ENCODE measurements at regions not wholly inside any gene's neighbourhood (a gene's known extent, or its start where the extent isn't known, plus 50 kb on each side); places are given as distances from the start of the nearest gene placed in this dataset.
"Not testable (repeated sequence)": the region's sequence is repeated elsewhere in the genome, so short reads cannot be mapped to it uniquely, and the experiment has no call there.

GRCh38 chr9:115770521-115770920 lies 383.1 kb upstream of the PAPPA start:
- Mint-ChIP-seq H3K36me3 (no peaks in the 10 kb centered on the region), H3K9me3 (peaks cover 3% of the 10 kb centered on the region), H3K4me1 (no peaks in the 10 kb centered on the region), H3K27ac (no peak overlapping the region), H3K4me3 (no peak overlapping the region)
- DNase-seq (ENCODE audit: low spot score in 2 of 2) (no peak), ATAC-seq (no peak)

- H3K9me3 Mint-ChIP-seq: peaks cover 3% of the 10 kb centered on the region
- no peaks in the 10 kb centered on the region for H3K4me1 Mint-ChIP-seq
- DNase-seq (ENCODE audit: low spot score in 2 of 2) (no peak), ATAC-seq (no peak)
- no peak overlapping the region for H3K4me3 Mint-ChIP-seq
- H3K36me3 Mint-ChIP-seq: no peaks in the 10 kb centered on the region
- H3K27ac Mint-ChIP-seq: no peak overlapping the region
Observed at GRCh38 chr9:115775659-115776058, 377.9 kb upstream of the PAPPA start.

GRCh38 chr9:115777610-115778009 lies 376.0 kb upstream of the PAPPA start:
- DNase-seq (ENCODE audit: low spot score in 2 of 2): no peak
- Mint-ChIP-seq H3K9me3 (peaks cover 3% of the 10 kb centered on the region), H3K4me3 (no peak overlapping the region), H3K36me3 (no peaks in the 10 kb centered on the region), H3K27ac (no peak overlapping the region), H3K4me1 (no peaks in the 10 kb centered on the region)
- no peak for ATAC-seq

- Mint-ChIP-seq H3K36me3 (no peaks in the 10 kb centered on the region), H3K9me3 (peaks cover 3% of the 10 kb centered on the region), H3K4me3 (no peak overlapping the region), H3K4me1 (no peaks in the 10 kb centered on the region), H3K27ac (no peak overlapping the region)
- no peak for DNase-seq (ENCODE audit: low spot score in 2 of 2)
- ATAC-seq: no peak
Observed at GRCh38 chr9:115781070-115781736, 372.4 kb upstream of the PAPPA start.

GRCh38 chr9:115786321-115786720 lies 367.3 kb upstream of the PAPPA start:
- Mint-ChIP-seq H3K4me1 (no peaks in the 10 kb centered on the region), H3K4me3 (no peak overlapping the region), H3K9me3 (peaks cover 4% of the 10 kb centered on the region), H3K36me3 (no peaks in the 10 kb centered on the region), H3K27ac (no peak overlapping the region)
- no peak for DNase-seq (ENCODE audit: low spot score in 2 of 2)
- no peak for ATAC-seq

- no peak overlapping the region for H3K27ac Mint-ChIP-seq
- no peaks in the 10 kb centered on the region for H3K36me3 Mint-ChIP-seq
- no peak for DNase-seq (ENCODE audit: low spot score in 2 of 2)
- no peaks in the 10 kb centered on the region for H3K4me1 Mint-ChIP-seq
- no peak overlapping the region for H3K4me3 Mint-ChIP-seq
- ATAC-seq: no peak
- peaks cover 11% of the 10 kb centered on the region for H3K9me3 Mint-ChIP-seq
Observed at GRCh38 chr9:115790520-115790919, 363.1 kb upstream of the PAPPA start.

GRCh38 chr9:115794921-115795475 lies 358.6 kb upstream of the PAPPA start:
- no peak for ATAC-seq
- no peaks in the 10 kb centered on the region for H3K36me3 Mint-ChIP-seq
- peaks cover 13% of the 10 kb centered on the region for H3K9me3 Mint-ChIP-seq
- no peak overlapping the region for H3K27ac Mint-ChIP-seq
- no peak overlapping the region for H3K4me3 Mint-ChIP-seq
- no peak for DNase-seq (ENCODE audit: low spot score in 2 of 2)
- no peaks in the 10 kb centered on the region for H3K4me1 Mint-ChIP-seq

GRCh38 chr9:115799734-115800133 lies 353.9 kb upstream of the PAPPA start:
- no peaks in the 10 kb centered on the region for H3K36me3 Mint-ChIP-seq
- peaks cover 5% of the 10 kb centered on the region for H3K9me3 Mint-ChIP-seq
- H3K27ac Mint-ChIP-seq: no peak overlapping the region
- ATAC-seq (no peak), DNase-seq (ENCODE audit: low spot score in 2 of 2) (no peak)
- H3K4me1 Mint-ChIP-seq: no peaks in the 10 kb centered on the region
- no peak overlapping the region for H3K4me3 Mint-ChIP-seq

- Mint-ChIP-seq H3K4me1 (no peaks in the 10 kb centered on the region), H3K27ac (no peak overlapping the region), H3K4me3 (no peak overlapping the region), H3K36me3 (no peaks in the 10 kb centered on the region), H3K9me3 (no peaks in the 10 kb centered on the region)
- DNase-seq (ENCODE audit: low spot score in 2 of 2) (no peak), ATAC-seq (no peak)
Observed at GRCh38 chr9:115804206-115804605, 349.4 kb upstream of the PAPPA start.

GRCh38 chr9:115808108-115808507 lies 345.5 kb upstream of the PAPPA start:
- Mint-ChIP-seq H3K27ac (no peak overlapping the region), H3K36me3 (no peaks in the 10 kb centered on the region), H3K4me1 (no peaks in the 10 kb centered on the region), H3K4me3 (no peak overlapping the region), H3K9me3 (peaks cover 3% of the 10 kb centered on the region)
- DNase-seq (ENCODE audit: low spot score in 2 of 2) (no peak), ATAC-seq (no peak)

GRCh38 chr9:115808695-115809094 lies 344.9 kb upstream of the PAPPA start:
- no peak for DNase-seq (ENCODE audit: low spot score in 2 of 2)
- Mint-ChIP-seq H3K36me3 (no peaks in the 10 kb centered on the region), H3K4me1 (no peaks in the 10 kb centered on the region), H3K27ac (no peak overlapping the region), H3K9me3 (peaks cover 3% of the 10 kb centered on the region), H3K4me3 (no peak overlapping the region)
- no peak for ATAC-seq

- no peak overlapping the region for H3K27ac Mint-ChIP-seq
- no peak overlapping the region for H3K4me3 Mint-ChIP-seq
- DNase-seq (ENCODE audit: low spot score in 2 of 2) (no peak), ATAC-seq (no peak)
- H3K9me3 Mint-ChIP-seq: peaks cover 3% of the 10 kb centered on the region
- H3K36me3 Mint-ChIP-seq: no peaks in the 10 kb centered on the region
- no peaks in the 10 kb centered on the region for H3K4me1 Mint-ChIP-seq
Observed at GRCh38 chr9:115810166-115810565, 343.4 kb upstream of the PAPPA start.

- H3K4me1 Mint-ChIP-seq: no peaks in the 10 kb centered on the region
- DNase-seq (ENCODE audit: low spot score in 2 of 2): no peak
Observed at GRCh38 chr9:115814081-115814480, 339.5 kb upstream of the PAPPA start.

GRCh38 chr9:115815786-115816185 lies 337.8 kb upstream of the PAPPA start:
- DNase-seq (ENCODE audit: low spot score in 2 of 2) (no peak), ATAC-seq (no peak)
- Mint-ChIP-seq H3K36me3 (no peaks in the 10 kb centered on the region), H3K4me3 (no peak overlapping the region), H3K9me3 (peaks cover 7% of the 10 kb centered on the region), H3K4me1 (no peaks in the 10 kb centered on the region), H3K27ac (no peak overlapping the region)

More at GRCh38 chr9:115814081-115814480, 339.5 kb upstream of the PAPPA start:
- Mint-ChIP-seq H3K4me3 (no peak overlapping the region), H3K36me3 (no peaks in the 10 kb centered on the region), H3K27ac (no peak overlapping the region), H3K9me3 (peaks cover 3% of the 10 kb centered on the region)
- ATAC-seq: no peak

GRCh38 chr9:115818651-115819050 lies 334.9 kb upstream of the PAPPA start:
- H3K4me1 Mint-ChIP-seq; H3K27ac Mint-ChIP-seq; H3K9me3 Mint-ChIP-seq; H3K4me3 Mint-ChIP-seq; ATAC-seq; H3K36me3 Mint-ChIP-seq; DNase-seq (ENCODE audit: low spot score in 2 of 2): not testable (repeated sequence)

- DNase-seq (ENCODE audit: low spot score in 2 of 2): no peak
- peaks cover 9% of the 10 kb centered on the region for H3K9me3 Mint-ChIP-seq
- H3K27ac Mint-ChIP-seq: no peak overlapping the region
- H3K36me3 Mint-ChIP-seq: no peaks in the 10 kb centered on the region
- no peak for ATAC-seq
- H3K4me1 Mint-ChIP-seq: no peaks in the 10 kb centered on the region
- H3K4me3 Mint-ChIP-seq: no peak overlapping the region
Observed at GRCh38 chr9:115832031-115832430, 321.6 kb upstream of the PAPPA start.

All from stimulated activated effector memory CD8-positive, alpha-beta T cell treated with anti-CD3 and anti-CD28 coated beads, Interleukin-12 subunit alpha, Interleukin-12 subunit beta, amount 100 ng/mL, for 72 hours (primary cell).